ENCODE measurements at regions not wholly inside any gene's neighbourhood (a gene's known extent, or its start where the extent isn't known, plus 50 kb on each side); places are given as distances from the start of the nearest gene placed in this dataset.

DNA sequence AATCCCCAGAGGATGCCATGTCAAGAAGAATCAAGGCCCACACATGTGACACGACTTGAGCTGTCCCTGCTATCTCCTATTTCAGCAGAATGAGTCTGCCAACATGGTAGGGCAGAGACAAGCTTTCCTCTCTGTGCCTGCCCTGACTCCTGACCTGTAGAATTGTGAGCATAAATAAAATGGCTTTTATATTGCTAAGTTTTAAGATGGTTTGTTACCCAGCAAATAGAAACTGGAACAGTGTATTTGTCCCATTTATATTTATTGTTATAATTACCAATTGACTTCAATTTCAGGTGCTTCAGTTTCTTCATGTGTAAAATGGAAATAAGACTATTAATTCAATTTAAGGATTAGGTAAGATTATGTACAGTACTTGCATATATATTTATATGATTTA, 90.5 kb downstream of the ASB1 start:
- Histone ChIP-seq H3K4me3 (no peak overlapping the region), H3K4me1 (no peaks in the 10 kb centered on the region), H3K36me3 (no peaks in the 10 kb centered on the region), H3K27ac (no peak overlapping the region), H3K9me3 (no peaks in the 10 kb centered on the region), H3K27me3 (no peaks in the 10 kb centered on the region)
- no peak for DNase-seq (ENCODE audit: low spot score in 2 of 2)
- no peak for TF ChIP-seq POLR2AphosphoS5 (IDR thresholded peaks at IDR 0.05)
- TF ChIP-seq, protein P1, sequence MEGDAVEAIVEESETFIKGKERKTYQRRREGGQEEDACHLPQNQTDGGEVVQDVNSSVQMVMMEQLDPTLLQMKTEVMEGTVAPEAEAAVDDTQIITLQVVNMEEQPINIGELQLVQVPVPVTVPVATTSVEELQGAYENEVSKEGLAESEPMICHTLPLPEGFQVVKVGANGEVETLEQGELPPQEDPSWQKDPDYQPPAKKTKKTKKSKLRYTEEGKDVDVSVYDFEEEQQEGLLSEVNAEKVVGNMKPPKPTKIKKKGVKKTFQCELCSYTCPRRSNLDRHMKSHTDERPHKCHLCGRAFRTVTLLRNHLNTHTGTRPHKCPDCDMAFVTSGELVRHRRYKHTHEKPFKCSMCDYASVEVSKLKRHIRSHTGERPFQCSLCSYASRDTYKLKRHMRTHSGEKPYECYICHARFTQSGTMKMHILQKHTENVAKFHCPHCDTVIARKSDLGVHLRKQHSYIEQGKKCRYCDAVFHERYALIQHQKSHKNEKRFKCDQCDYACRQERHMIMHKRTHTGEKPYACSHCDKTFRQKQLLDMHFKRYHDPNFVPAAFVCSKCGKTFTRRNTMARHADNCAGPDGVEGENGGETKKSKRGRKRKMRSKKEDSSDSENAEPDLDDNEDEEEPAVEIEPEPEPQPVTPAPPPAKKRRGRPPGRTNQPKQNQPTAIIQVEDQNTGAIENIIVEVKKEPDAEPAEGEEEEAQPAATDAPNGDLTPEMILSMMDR (IDR thresholded peaks at IDR 0.05), result no peak
- no peak for TF ChIP-seq POLR2A (IDR thresholded peaks at IDR 0.05)
- no peak for TF ChIP-seq EP300 (IDR thresholded peaks at IDR 0.05)
- 84% methylated on average over 1 of the region's 1 CpG for WGBS

DNA sequence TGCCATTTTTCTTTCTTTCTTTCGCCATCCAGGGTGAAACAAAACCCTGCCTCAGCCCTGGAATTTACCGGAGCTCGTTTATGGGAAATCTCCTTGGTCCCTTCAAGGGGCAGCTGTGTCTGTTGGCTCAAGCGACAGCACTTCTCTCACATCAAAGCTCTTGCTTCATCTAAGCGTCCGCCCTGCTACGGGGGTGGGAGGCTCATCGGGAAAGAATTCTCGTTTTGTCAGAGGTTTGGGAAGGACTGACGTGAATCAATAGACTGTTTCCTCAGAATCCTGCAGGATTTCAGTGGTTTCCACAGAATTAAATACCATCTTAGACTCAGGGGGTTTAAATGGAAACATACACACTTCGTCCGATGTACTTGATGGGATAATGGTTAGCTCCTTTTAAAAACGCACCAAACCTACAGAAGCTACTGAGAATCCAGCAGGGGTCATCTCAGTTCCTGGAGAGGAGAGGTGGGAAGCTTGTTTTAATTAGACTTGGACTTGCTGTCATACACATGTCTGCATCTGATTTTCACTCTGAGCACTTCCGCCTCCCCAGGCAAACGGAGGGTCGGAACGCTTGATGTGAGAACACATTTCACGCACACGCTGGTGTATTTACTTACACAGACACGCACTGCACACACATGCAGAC, 91.6 kb downstream of the ASB1 start:
- no peak overlapping the region for H3K4me3 ChIP-seq
- H3K4me1 ChIP-seq, result peaks cover 2% of the 10 kb centered on the region
- TF ChIP-seq EP300 (IDR thresholded peaks at IDR 0.05) (no peak), POLR2A (IDR thresholded peaks at IDR 0.05) (no peak), POLR2AphosphoS5 (IDR thresholded peaks at IDR 0.05) (peak in 1 of 3 donors; percentile 90)
- TF ChIP-seq, protein P1 (IDR thresholded peaks at IDR 0.05), result no peak
- peak overlapping the region; percentile 27 for H3K27ac ChIP-seq
- no peaks in the 10 kb centered on the region for H3K9me3 ChIP-seq
- peak; percentile 88 for DNase-seq (ENCODE audit: low spot score in 2 of 2)
- 60% methylated on average over 20 of the region's 20 CpGs for WGBS
- H3K27me3 ChIP-seq, result no peaks in the 10 kb centered on the region
- H3K36me3 ChIP-seq, result no peaks in the 10 kb centered on the region

DNA sequence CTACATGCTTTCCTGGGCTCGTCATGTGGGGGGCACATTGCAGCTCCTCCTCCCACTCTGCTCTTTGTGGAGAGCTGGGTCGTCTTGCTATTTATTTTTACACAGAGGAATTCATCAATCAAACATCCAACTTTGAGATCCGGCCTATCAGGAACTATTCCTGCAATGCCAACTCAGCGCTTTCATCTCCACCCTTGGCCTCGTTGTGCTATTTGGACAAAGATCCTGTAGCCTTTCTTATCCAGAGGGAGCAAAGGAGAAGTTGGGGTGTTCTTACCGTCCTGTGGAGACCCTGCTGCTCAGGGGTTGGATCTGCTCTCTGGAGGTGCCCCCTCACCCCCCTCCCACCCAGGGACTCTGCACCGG, 92.1 kb downstream of the ASB1 start:
- no peaks in the 10 kb centered on the region for H3K9me3 ChIP-seq
- no peaks in the 10 kb centered on the region for H3K36me3 ChIP-seq
- peaks cover 7% of the 10 kb centered on the region for H3K4me1 ChIP-seq
- H3K27ac ChIP-seq, result peak overlapping the region; percentile 27
- DNase-seq (ENCODE audit: low spot score in 2 of 2), result no peak
- 53% methylated on average over 6 of the region's 7 CpGs for WGBS
- TF ChIP-seq, protein P1 (IDR thresholded peaks at IDR 0.05), result no peak
- no peak for TF ChIP-seq POLR2A (IDR thresholded peaks at IDR 0.05)
- no peak for TF ChIP-seq EP300 (IDR thresholded peaks at IDR 0.05)
- no peak for TF ChIP-seq POLR2AphosphoS5 (IDR thresholded peaks at IDR 0.05)
- H3K4me3 ChIP-seq, result no peak overlapping the region
- H3K27me3 ChIP-seq, result no peaks in the 10 kb centered on the region

DNA sequence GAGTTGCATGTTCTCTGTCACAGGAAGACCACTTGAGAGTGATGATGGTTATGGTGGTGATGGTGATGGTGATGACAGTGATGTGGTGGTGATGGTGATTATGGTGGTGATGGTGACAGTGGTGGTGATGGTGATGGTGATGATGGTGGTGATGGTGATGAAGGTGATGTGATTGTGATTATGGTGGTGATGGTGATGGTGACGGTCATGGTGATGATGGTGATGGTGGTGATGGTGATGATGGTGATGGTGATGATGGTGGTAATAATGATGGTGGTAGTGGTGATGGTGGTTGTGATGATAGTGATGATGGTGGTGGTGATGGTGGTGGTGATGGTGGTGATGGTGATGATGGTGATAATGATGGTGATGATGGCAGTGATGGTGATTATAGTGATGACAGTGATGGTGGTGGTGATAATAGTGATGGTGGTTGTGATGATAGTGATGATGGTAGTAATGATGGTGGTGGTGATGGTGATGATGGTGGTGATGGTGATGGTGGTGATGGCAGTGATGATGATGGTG, 93.7 kb downstream of the ASB1 start:
- H3K27ac ChIP-seq, result no peak overlapping the region

DNA sequence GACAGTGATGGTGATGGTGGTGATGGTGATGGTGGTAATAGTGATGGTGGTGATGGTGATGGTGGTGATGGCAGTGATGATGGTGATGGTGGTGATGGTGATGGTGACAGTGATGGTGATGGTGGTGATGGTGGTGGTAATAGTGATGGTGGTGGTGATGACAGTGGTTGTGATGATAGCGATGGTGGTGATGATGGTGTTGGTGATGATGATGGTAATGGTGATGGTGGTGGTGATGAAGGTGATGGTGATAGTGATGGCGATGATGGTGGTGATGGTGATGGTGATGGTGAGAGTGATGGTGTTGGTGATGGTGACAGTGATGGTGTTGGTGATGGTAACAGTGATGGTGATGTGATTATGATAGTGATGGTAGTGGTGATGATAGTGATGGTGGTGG, 94.3 kb downstream of the ASB1 start:
- 98% methylated on average over 2 of the region's 2 CpGs for WGBS
- H3K27me3 ChIP-seq, result no peaks in the 10 kb centered on the region
- DNase-seq (ENCODE audit: low spot score in 2 of 2), result no peak
- no peaks in the 10 kb centered on the region for H3K9me3 ChIP-seq
- H3K4me1 ChIP-seq, result peaks cover 10% of the 10 kb centered on the region
- TF ChIP-seq POLR2A (IDR thresholded peaks at IDR 0.05), result no peak
- TF ChIP-seq EP300 (IDR thresholded peaks at IDR 0.05), result no peak
- TF ChIP-seq, protein P1 (IDR thresholded peaks at IDR 0.05), result no peak
- no peak for TF ChIP-seq POLR2AphosphoS5 (IDR thresholded peaks at IDR 0.05)
- no peak overlapping the region for H3K27ac ChIP-seq
- no peaks in the 10 kb centered on the region for H3K36me3 ChIP-seq
- no peak overlapping the region for H3K4me3 ChIP-seq

More for the DNA sequence above, 93.7 kb downstream of the ASB1 start:
- Histone ChIP-seq H3K4me3 (no peak overlapping the region), H3K36me3 (no peaks in the 10 kb centered on the region), H3K4me1 (peaks cover 10% of the 10 kb centered on the region), H3K9me3 (no peaks in the 10 kb centered on the region), H3K27me3 (no peaks in the 10 kb centered on the region)
- TF ChIP-seq, protein P1 (IDR thresholded peaks at IDR 0.05), result no peak
- no peak for TF ChIP-seq EP300 (IDR thresholded peaks at IDR 0.05)
- no peak for TF ChIP-seq POLR2A (IDR thresholded peaks at IDR 0.05)
- no peak for TF ChIP-seq POLR2AphosphoS5 (IDR thresholded peaks at IDR 0.05)
- no peak for DNase-seq (ENCODE audit: low spot score in 2 of 2)
- WGBS, result 93% methylated on average over 1 of the region's 1 CpG

Data from suprapubic skin (tissue), 4 donors.